CD4-positive, alpha-beta T cell treated with Interleukin-4 for 1 hour (primary cell): ENCODE measurements at regions not wholly inside any gene's neighbourhood (a gene's known extent, or its start where the extent isn't known, plus 50 kb on each side); places are given as distances from the start of the nearest gene placed in this dataset.

Experiments used
- DNase-seq, 2 donors: peaks; one replicate each; pipeline ENCODE4 v3.0.0-alpha.2; 2020 to 2022

DNA sequence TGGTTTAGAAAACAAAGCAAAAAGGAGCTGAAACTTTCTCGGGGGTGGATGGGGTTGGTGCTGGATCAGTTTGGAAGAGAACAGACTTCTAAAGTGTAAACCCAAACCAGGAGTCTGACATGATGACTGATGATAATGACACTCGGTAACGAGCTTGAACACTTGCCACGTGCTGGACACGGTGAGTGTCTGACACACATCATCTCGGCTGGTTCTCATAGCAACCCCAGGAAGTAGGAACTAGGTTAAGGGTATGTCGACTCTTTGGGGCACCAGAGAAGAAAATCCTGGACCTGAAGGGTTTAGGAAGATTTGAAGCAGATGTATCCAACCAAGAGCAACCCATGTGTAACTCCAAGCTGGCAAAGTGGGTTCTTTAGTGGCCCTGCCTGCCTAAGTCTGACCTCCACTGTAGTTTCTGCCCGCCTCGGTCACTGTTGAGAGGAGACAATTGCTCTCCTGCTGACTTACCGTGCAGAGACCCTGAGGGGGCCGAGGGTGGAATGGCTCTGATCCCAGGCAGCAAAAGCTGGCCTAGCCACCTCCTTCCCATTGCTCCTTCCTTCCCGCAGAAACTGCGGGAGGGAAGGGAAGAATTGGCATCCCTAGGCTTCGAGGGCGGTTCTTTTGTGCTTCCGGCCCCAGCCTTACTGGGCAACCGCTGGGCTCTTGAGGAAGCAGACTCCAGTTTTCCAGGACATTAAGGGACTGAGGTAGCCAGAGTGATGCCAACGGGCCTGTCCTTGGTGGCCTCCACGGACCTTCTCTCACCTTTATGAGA is 156.0 kb downstream of the TOMM20 start:
- DNase-seq: no peak

DNA sequence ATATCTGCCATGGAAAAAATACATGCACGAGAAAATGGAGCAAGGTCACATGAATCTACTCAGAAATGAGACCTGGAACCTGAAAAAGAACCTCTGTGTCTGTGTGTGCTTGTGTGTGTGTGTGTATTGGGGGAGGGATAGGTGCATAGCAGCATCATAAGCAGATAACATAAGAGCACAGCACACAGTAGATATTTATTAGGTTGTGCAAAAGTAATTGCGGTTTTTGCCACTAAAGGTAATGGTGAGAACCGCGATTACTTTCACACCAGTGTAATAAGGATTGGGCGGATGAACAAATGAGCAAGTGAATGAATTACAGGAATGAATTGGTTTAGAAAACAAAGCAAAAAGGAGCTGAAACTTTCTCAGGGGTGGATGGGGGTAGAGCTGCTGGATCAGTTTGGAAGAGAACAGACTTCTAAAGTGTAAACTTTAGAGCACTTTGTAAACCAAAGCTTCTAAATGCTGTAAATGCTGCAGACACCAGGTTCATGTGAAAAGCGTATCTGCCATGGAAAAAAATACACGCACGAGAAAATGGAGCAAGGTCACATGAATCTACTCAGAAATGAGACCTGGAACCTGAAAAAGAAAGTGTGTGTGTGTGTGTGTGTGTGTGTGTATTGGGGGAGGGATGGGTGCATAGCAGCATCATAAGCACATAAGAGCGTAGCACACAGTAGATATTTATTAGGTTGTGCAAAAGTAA is 156.9 kb downstream of the TOMM20 start:
- no peak for DNase-seq

- DNase-seq: no peak
These were observed 157.7 kb downstream of the TOMM20 start for GRCh38 chr1:234970731-234971476.

DNA sequence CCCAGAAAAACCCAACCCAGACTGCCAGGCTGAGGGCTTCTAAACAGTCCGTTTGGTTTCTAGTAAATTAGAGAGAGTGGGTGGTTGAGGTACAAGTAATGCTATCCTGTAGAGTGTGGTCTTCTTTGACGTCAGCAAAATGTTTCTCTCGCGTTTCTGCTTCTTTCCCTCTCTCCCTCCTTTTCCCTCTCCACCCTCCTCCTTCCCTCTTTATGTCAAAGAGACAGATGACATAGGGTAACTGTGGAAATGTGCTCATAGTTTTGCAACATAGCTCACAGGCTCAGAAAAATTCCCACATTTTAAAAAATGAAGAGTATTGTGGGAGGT is 158.3 kb downstream of the TOMM20 start:
- DNase-seq: no peak

DNA sequence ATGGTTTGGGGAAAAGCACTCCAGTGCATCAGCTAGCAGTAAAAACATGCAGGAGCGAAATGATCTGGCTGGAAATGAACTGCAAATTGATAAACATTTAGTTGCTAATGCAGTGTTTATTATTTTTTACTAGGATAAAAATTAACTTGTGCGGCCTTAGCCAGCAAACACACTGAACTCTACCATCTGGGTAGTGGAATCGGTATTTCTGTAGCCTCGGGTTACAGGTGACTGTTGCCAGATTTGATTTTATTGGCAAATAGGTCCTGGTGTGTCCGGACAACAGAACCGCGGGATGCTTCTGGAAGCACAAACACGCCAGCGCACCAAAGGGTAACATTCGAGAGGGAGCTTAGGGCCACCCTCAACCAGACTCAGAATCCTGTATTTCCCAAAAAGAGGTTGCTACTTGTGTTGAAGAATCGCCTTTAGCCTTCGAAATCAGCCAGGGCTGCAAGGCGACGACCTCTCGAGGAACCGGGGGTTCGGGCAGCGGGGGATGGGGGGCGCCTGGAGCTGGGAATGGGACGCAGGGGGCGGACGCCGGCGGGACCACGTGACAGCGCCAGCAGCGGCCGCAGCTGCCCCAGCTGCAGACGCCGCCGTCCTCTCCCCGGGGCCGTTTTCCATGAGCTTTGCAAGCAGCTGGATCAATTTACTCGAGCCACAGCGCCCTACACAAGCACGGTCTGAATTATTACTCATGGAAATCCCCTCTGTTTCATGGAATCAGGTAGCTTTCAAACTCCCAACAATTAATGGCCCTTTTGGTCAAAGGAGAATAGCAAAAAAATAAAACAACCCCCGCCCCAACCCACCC is 158.8 kb downstream of the TOMM20 start:
- no peak for DNase-seq

- no peak for DNase-seq
These were observed 159.6 kb downstream of the TOMM20 start for GRCh38 chr1:234969011-234969441.

GRCh38 chr1:234968451-234968850 is 160.2 kb downstream of the TOMM20 start:
- DNase-seq: no peak

- no peak for DNase-seq
These were observed 161.5 kb downstream of the TOMM20 start for GRCh38 chr1:234967121-234967520.

DNA sequence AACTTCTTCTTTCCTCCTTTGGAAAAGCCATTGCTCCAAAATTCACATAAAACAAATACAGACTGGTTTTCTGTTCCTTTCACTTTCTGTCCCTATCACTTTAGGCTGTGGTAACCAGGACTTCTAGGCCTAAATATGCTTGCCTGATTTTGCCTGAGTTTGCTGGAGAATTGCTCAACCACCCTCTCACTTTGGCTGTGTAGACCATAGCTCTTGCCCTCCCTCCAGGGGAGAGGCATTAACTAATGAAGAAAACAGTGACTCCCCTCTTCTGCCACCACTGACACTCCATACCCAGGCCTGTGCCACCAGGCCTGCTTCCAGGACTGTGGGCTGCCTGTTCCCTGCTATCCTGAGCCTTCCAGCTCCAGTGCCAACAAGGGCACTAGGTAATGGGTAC is 163.5 kb downstream of the TOMM20 start:
- no peak for DNase-seq

- no peak for DNase-seq
These were observed 164.5 kb downstream of the TOMM20 start for GRCh38 chr1:234963904-234964702.

- peak; percentile 91 to 94 for DNase-seq
These were observed 165.3 kb downstream of the TOMM20 start for GRCh38 chr1:234963180-234963903.

GRCh38 chr1:234962340-234962989 is 166.2 kb downstream of the TOMM20 start:
- DNase-seq: no peak

DNA sequence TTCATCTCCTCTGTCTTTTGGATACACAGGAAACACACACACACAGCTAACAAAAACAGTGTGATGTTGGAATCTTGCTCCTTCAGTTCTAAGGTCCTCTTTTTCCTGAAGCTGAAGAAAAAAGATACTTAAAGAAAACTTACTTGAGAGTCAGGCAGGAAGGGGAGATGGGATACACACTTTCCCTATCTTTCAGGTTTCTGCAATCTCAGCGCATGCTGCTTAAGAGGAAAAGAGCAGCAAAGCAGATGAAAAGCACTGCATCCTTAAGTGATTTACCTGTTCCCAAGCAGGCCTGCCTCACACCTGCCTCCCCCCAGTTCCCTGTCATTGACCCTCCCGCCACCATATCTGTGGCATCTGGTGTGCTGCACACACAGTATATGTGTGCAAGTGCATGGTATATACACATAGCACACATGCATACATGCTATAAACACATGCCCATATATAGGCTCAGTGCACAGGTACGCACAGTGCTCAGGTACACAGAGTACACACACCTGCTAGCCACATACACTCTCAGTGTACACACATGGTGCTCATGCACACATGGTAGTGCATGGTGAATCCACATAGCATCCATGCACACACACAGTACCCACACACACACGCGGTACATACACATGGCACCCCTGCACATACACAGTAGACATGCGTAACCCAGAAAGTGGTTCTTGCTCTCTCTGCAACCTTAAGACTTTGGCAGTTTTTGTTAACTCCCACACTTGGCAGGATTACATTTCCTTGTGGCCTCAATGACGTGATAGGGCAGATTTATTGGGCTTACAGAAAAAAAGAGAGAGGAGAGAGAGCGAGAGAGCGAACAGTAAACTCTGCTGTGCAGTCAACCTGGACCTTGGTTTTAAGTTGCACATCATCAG is 166.9 kb downstream of the TOMM20 start:
- DNase-seq: no peak

DNA sequence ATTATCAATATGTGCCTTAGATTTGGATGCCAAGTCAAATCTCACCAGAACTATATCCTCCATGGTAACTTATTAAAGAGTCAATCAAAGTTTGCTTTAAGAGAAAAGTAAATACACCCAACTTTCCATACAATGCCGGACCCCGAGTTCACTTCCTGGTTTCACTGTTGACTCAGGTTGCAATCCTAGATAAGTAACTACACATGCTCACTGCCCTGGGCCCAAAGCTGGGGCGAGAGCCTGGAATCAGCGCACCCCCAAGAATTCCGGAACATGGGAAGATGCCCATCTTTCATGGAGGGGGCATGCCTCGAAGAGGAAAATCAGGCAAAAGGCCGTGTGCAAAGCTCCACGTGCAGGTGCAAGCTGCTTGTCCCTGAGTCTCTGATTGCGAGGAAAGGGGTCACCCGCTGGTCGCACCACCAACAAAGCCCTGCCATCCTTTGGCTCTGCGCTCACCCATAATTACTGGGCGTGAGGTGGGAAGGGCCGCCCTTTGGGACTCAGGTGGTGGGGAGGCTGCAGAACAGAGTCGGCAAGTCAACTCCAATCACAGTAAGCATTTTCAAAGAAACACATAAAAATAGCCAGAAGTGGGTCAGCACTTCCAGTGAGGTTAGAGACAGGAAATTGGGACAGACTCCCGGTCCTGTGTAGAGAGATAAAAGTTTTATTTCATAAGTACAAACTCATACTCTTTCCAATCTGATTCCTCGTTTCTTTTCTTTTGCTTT is 167.7 kb downstream of the TOMM20 start:
- no peak for DNase-seq

DNA sequence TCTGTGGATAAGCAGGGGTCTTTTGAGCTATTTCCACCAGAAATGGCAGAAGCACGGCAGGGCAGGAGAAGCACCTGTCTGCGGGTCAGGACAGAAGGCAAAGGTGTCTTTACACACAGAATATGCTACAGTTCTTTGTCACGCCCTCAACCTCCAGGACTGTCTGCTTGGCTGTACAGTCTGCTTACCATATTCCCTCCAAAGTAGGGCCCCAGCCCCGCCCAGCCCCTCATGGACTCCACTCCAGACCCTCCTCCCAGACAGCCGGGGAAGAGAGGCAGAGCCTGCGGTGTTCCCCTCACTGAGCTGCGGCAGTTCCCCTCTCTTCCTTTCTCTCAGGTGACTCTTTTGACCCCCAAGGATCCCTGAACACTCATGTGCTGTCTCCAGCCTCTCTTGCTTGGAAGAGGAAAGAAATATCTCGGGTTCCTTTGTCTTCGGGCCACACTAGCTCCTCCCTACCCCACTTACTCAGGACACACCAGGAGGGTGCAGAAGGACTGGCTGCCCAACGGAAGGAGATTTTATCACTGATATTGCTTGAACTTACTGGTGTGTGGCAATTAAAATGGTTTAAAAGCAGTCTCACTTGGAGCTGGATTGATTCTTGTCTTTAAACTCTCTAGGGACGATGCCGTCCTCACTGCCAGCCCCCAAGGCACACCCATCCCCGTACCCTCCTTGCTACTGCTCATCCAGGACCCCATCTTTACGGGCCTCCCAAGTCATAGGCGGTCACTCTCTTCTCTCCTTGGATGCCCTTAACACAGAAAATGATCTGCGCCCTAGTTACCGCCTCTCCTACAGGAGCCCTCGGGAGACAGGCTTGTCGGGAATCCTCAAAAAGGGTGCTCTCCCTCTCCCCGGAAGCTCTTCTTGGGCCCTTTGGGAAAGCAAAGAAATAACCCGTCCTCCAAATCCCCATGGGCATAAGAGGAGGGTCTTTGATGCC is 169.7 kb downstream of the TOMM20 start:
- DNase-seq: no peak

GRCh38 chr1:234958066-234958705 is 170.5 kb downstream of the TOMM20 start:
- no peak for DNase-seq
